Putamen (tissue), 1 donor: ENCODE measurements at regions not wholly inside any gene's neighbourhood (a gene's known extent, or its start where the extent isn't known, plus 50 kb on each side); places are given as distances from the start of the nearest gene placed in this dataset.

Source experiments
- DNase-seq: peaks from one replicate; pipeline ENCODE4 v3.0.0-alpha.2; 2016; ENCODE audit warnings: low spot score

GRCh38 chr4:83722730-83723269 is 186.9 kb downstream of the GPAT3 start:
- no peak for DNase-seq

GRCh38 chr4:83716874-83717273 is 181.0 kb downstream of the GPAT3 start:
- no peak for DNase-seq

DNA sequence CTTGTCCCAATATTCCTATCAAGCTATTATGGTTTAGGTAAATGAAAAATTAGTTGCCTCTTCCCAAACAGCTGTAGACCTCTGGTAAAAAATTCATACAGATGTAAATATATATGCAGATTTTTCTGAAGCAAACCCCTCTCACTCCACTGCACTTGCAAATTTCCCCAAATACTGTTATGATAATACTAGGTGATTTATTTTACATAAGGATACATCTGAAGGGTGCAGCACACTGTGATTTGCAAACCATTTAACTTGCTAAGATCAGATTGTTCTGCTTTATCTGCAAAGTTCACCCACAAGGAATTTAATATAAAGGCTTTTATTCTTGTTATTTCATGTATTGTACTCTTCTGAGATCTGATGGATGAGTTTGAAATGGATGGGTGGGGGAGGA is 177.0 kb downstream of the GPAT3 start:
- no peak for DNase-seq

DNA sequence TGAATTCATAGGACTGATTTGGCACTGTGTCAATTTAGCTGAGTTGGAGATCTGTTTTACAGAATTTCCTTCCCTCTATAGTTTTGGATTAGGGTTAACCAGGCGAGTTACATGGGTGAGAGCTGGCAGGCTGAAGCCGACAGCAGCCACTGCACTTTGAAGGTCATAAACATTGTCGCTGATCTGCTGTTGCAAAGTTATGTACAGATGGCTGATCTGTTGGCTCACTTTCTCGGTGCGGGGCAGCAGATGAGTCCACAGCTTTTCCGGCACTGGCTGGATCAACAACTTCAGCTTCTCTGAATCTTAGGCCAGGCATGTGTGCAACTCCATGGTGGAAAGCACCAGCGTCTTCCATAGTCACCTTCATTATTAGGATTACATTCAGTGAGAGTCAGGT is 173.7 kb downstream of the GPAT3 start:
- no peak for DNase-seq

DNA sequence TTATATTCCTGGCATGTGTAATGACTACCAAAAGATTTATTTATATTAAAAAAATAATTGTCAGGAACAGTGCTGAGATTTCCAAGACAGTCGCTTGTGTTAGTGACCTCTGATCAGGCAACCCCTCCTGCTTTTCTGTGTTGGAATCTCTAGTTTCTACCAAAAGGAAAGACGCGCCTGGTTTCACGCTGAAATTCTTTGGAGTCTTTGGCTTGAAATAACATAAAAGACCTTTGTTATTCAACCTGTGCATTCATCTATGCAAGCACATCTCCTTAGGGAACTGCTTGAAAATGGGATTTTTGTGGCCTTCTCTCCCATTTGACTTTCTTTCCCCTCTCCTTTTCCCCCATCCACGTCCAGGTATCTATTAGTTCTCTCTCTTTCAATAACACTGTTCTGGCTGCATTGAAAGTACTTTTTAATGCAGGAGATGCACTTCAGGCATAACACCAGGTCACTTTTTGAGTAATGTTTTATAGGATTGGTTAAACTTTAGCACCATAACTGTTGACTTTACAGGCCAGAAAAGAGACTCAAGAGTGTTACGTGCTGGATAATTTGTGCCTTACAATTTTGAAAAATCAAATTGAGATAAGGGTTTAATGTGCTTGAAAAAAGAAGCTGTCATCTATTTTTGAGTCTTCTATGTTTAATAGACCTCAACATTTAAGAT is 172.7 kb downstream of the GPAT3 start:
- DNase-seq, result no peak

- no peak for DNase-seq
Measured at GRCh38 chr4:83704786-83705185, 168.9 kb downstream of the GPAT3 start.

DNA sequence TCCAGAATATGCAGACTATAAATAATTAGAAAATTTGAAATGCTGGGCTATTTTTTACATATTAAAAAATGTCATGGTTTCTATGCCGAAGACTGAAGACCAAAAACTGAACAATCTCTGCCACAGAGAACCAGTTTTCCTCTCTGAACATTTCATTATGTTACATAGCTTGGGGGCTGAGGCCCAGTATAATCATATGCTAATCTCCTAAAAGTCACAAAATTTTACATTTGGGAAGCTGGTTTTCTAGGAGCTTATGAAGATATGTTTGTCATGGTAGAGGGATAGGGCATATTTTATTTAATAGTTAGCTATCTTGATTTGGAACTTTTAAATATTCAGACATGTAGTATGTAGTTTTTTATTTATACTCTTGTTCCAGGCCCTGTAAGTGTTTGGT is 167.8 kb downstream of the GPAT3 start:
- DNase-seq, result no peak

DNA sequence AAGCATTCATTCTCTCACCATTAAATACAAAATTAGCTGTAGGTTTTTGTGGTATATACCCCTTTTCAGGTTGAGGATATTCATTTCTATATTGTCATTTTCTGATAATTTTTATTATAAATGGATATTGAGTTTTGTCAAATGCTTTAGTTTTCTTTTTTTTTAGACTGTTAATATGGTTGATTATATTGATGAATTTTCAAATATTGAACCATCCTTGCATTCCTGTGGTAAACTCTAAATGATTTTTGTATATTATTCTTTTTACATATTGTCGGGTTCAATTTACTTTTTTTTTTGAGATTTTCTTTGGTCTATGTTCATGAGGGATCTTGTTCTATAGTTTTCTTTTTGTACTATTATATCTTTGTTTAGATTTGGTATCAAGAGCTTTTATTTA is 165.1 kb downstream of the GPAT3 start:
- DNase-seq, result no peak

DNA sequence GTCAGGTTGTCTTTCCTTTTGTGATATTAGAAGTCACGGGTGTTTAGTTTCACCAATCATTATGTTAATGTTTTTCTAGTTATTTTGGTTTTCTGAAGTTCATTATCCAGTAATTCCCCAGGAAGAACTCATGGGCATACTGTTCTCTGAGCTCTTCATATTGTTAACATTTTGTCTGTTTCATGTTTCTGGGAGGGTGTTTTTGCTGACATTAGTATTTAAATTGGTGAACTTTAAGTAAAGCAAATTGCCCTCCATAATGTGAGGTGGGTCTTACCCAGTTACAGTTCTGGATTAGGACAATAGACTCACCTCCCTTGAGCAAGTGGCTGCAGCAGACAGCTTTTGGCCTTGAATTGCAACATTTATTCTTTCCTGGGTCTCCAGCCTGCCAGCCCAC is 163.4 kb downstream of the GPAT3 start:
- DNase-seq, result no peak

- no peak for DNase-seq
Measured at GRCh38 chr4:83692028-83692427, 156.1 kb downstream of the GPAT3 start.

GRCh38 chr4:83686166-83686565 is 150.3 kb downstream of the GPAT3 start:
- no peak for DNase-seq

- DNase-seq, result no peak
Measured at GRCh38 chr4:83679692-83680091, 143.8 kb downstream of the GPAT3 start.

- DNase-seq, result no peak
Measured at GRCh38 chr4:83679254-83679653, 143.3 kb downstream of the GPAT3 start.

- no peak for DNase-seq
Measured at GRCh38 chr4:83677656-83678055, 141.7 kb downstream of the GPAT3 start.

DNA sequence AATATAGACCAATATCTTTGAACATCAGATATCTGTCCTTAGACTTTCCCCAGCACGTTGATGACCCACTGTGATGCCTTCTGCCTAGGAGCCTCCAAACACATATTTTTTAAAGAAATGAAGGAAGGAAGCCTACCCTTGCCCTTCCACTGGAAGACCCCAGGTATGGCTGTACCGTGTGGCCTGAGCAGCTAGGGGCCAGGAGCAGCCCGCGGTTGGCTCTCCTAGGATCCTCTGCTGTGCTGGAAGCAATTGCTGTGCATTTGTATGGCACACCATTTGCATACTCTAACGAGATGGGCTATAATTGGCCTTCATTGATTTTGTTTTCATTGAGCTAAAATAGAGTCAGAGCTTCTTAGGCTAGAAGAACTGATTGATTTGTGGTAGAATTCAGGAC is 128.8 kb downstream of the GPAT3 start:
- no peak for DNase-seq

DNA sequence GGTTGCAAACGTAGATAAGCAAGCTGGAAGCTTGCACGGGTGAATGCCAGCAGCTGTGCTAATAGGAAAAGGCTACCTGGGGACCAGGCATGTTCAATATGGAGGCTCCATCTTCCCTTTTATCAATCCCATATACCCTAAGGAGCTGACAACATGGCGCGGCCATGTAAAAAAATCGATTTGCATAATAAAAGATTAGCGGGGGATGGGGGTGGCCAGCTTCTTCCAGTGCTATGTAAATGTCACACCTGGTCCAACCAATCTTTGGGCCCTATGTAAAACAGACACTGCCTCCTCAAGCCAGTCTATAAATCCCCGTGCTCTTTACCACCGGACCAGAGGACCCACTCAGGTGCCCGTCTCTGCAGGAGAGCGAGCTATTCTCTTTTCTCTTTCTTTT is 128.2 kb downstream of the GPAT3 start:
- DNase-seq, result no peak

- DNase-seq, result no peak
Measured at GRCh38 chr4:83662204-83662603, 126.3 kb downstream of the GPAT3 start.

GRCh38 chr4:83661359-83661758 is 125.5 kb downstream of the GPAT3 start:
- DNase-seq, result no peak

GRCh38 chr4:83660578-83660977 is 124.7 kb downstream of the GPAT3 start:
- DNase-seq, result no peak

DNA sequence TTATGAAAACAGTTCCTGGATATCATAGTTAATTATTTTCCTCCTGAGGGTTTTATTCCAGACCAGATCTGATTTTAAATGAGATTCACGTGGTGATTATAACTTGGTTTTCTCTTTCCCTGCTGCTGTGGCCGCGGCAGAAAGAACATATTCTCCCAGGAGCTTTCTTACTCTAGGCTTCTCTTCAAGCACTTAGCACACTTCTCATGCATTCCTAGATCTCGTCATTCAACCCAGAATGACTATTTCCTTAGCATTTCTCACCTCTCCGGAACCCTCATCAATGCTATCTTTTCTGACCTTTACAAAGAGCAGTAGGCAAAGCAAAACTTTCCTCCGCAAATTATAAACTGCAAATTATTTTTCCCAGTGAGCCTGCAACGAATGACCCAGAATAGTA is 122.9 kb downstream of the GPAT3 start:
- no peak for DNase-seq

- DNase-seq, result no peak
Measured at GRCh38 chr4:83657336-83657735, 121.4 kb downstream of the GPAT3 start.
